HG03439 (cell line): ENCODE measurements at regions not wholly inside any gene's neighbourhood (a gene's known extent, or its start where the extent isn't known, plus 50 kb on each side); places are given as distances from the start of the nearest gene placed in this dataset.

Experiments
- ATAC-seq: cut with Tn5 transposase; IDR thresholded peaks from one replicate; pipeline ENCODE4 v1.9.1; 2021; ENCODE audit warnings: mild to moderate bottlenecking, moderate library complexity; ENCODE audit not compliant: unreplicated experiment

DNA sequence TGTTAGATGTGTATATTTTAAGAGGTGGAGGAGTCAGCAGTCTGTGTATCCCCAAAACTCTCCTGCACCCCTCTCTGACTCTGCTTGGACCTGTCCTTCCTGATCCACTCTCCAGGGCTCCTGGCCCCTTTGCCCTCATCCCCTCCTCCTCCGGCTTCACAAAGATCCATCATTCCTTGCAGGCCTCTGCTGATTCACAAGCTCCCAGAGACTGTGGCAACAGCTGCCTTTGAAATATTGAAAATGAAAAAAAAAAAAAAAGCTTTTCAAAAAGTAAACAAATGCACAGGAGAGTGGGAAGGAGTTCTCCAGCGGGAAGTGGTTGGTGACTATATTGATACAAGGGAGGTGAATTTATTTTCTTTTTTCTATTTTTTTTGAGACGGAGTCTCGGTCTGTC lies 330.2 kb upstream of the SULF2 start:
- no peak for ATAC-seq

DNA sequence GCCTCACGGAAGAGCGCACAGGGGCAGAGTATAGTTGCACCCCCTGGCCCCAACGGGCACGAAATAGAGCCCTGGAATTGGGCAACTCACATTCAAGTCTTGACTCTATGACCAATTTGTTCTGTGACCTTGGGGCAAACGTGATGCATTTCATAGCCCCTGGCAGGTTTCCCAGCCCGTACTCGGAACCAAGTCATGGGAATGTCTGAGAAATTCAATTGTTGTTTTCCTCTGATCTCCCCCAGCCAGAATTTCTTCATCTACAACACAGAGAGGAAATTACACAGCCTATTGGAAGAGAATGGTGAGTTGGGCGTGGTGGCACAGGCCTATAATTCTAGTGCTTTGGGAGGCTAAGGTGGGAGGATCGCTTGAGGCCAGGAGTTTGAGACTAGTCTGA lies 322.3 kb upstream of the SULF2 start:
- ATAC-seq = no peak

DNA sequence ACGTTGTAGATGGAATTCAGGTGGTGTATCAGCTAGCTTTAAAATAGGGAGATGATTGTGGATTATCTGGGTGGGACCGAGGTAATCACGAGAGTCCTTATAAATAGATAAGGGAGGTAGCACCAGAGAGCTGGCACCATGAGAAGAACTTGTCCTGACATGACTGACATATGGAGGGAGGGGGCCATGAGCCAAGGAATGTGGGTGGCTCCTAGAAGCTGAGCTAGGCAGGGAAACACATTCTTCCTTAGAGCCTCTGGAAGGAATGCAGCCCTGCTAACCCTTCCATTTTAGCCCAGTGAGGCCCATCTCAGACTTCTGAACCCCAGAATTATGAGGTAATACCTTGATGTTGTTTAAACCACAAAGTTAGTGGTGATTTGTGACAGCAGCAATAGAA lies 321.1 kb upstream of the SULF2 start:
- ATAC-seq = no peak

DNA sequence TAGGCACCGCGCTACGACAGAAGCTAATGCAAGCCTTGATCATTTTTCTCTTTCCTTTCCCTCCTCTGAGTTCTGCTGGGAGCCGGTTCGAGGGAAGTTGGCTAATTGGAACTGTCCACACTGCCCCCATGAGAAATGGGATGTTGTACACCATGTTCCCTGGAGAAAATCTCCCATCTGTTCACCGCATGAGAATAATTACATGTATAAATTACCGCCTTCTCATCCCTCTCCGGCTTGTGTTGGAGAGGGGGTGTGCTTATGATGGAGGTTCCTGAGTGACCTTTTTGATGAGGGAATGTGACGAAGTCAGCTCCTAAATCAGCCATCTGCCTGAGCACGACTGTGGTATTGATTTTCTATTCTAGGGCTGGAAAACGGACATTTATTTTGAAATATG lies 320.2 kb upstream of the SULF2 start:
- no peak for ATAC-seq

DNA sequence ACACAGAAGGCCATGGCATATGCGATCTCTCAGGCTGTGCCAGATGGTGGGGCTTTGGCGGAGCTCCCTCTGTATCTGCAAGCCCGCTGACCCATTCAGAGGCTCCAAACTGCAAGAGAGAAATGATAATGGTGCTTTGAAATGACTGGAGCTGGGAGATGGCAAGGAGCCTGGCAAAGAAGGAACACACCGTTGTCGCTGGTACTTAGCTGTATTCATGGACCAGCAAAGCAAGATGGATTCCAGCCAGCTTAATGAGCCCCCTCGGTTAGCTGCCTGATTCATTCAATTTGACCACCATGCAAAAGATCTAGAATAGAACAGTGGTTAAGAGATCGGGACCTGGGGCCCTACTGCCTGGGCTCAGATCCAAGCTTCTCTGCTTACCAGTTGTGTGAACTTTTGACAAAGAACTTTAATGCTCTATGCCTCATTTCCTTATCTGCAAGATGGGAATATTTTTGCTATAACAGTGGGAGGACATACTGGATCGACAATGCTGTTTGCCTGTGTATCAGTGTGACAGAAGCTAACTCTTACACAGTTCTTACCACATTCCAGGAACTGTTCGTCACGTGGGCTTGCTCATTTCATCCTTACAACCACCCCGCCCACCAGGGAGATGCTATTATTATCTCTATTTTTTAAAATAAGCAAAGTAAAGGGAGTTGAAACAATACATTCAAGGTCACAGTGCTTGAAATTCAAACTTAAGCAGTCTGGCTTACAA lies 317.8 kb upstream of the SULF2 start:
- ATAC-seq = no peak

DNA sequence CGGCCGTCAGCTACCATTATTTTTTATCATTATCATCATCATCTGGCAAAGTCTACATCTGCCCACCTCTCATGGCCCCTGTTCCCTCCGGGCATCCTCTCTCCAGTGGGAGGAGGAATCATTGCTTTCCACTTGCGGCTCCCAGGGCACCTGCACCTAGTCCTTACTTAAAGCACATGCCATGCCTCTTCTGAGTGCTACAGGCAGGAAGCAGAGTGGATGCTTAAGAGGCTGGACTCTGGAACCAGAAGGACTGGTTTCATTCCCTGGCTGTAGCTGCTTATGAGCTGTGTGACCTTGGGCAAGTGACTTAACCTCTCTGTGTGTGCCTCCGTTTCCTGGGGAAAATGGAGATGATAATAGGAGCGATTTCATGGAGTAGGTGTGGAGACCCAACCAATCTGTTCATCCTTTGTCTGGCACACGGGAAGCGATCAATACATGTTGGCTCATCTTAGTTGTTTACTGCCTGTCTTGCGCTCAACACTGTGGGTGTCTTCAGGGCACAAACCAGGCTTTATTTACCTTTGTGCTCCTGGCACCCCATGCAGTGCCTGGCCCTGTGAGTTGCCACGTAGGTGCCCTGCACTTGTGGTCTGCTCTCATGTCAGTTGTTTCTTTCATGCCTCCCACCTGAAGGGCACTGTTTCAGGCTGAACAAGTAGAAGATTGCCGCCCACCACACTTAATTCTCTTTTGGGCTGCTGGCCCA lies 317.0 kb upstream of the SULF2 start:
- ATAC-seq = no peak

DNA sequence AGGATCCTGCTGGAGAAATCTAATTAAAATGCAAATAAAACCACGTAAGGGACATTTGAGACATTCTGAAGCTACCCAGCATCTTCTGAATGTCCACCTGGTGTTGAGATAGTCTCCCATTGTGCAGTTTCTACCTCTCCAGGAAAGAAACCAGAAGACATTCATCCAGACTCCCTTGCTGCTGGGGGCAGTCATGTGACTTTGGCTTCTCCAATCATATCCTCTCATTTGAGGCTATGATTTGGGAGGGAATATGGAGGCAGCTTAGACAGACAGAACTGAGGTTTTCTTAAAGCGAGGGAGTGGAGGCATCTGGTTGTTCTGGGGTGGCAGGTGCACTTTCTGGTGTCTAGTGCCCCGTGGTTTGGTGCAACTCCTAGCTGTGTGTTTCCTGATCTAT lies 315.2 kb upstream of the SULF2 start:
- no peak for ATAC-seq

DNA sequence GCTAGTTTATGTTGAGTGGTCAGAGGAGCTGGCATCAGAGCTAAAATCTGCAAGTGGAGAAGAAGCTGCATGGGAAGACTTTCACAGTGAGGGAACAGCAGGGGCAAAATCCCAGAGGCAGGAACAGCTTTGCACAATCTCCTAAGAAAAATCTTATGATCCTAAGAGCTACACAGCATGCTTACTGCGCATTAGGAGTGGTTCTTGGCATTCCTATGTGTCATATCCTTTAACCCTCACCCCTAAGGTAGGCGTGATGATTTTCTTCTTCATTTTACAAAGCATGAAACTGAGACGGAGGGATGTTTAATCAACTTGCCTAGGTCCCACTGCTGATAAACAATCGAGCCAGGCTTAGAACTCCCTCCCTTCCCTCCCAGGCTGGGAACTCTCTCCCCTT lies 313.6 kb upstream of the SULF2 start:
- no peak for ATAC-seq

DNA sequence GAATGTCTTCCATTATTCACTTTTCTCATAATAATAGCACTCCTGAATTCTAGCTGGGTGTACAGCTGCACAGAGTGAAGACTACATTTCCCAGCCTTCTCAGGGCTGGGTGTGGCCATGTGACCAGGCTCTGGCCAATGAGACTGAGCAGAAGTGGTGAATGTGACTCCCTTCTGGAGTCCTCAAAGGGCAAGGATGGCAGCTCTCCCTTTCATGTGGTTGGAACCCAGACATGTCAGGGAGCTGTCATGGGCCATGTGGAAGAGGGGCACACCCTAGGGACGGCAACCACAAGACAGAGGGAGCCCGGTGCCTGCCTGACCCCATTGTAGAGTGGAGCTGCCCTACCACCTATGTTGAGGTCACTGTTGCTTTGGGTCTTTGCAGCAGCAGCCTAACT lies 312.8 kb upstream of the SULF2 start:
- no peak for ATAC-seq

DNA sequence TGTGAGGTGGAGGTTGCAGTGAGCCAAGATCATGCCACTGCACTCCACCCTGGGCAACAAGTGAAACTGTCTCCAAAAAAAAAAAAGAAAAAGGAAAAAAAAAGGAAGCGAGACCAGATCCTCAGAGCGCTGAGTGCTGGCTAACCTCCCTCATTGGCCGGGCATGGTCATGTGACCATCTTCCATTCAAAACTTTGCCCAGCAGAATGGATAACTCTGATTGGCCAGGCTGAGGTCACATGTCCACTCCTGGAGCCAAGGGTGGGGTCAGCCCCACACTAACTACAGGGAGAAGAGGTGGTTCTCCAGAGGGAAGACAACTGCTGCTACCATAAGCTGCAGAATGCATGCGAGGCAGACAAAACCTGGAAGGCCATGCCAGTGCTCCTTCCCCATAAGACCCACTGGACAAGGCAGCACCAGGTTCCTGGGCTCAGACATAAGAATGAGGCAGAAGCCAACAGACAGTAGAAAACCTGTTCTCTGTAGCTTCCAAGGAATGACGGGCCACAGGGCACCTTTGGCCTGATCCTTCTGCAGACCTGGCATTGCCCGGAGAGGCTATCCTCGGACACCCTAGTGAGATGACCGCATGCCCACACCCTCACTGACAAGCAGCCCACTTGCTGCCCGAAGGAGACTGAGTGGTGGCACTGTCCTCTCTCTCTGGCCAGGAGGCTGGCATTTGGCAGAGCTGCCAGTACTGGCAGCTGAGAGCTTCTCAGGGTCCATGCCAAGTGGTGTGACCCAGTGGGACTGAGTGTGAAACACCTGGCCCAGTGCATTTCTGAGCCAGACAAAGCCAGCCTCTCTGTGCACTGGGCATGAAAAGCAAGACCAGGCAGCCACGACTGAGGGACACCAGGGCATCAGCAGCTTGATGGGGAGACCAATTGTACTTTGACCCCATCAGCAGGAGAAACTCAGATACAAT lies 311.9 kb upstream of the SULF2 start:
- ATAC-seq = no peak

DNA sequence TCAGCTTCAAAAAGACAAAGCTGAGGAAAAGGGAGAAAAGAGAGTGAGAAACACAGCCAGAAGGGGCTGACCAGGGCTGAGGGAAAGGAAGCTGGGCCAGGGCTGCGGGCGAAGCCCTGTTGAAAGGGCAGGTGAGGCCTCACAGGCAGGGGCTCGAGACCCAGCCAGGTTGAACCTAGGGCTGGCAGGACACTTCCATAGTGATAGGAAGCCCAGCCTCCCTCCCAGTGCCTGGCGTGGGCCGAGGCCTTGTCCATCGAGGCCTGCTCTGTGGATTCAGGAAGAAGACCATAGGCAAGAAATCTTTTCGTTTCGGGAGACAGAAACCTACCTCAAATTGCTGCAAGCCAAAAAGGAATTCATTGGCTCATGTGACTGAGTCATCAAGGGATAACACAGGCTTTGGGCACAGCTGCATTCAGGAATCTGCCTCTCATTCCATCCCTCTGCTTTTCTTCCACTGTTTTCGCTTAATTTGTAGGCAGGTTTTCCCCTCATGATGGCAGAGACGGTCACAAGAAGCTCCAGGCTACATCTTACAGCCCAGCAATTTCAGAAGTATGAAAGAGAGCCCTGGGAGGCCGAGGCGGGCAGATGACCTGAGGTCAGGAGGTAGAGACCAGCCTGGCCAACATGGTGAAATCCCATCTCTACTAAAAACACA lies 311.1 kb upstream of the SULF2 start:
- no peak for ATAC-seq

DNA sequence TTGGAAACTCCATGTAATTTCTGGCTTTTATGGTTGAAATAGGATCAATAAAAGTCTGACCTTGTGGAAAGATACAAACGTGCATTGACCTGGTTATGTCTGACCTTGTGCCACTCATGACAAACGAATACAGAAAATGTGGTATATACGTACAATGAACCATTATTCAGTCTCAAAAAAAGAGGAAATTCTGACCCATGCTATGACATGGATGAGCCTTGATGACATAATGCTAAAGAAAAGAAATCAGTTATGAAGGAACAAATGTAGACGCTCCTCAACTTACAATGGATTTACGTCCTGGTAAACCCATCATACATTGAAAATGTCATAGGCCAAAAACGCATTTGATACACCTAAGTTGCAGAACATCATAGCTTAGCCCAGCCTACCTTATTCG lies 309.7 kb upstream of the SULF2 start:
- ATAC-seq = no peak

DNA sequence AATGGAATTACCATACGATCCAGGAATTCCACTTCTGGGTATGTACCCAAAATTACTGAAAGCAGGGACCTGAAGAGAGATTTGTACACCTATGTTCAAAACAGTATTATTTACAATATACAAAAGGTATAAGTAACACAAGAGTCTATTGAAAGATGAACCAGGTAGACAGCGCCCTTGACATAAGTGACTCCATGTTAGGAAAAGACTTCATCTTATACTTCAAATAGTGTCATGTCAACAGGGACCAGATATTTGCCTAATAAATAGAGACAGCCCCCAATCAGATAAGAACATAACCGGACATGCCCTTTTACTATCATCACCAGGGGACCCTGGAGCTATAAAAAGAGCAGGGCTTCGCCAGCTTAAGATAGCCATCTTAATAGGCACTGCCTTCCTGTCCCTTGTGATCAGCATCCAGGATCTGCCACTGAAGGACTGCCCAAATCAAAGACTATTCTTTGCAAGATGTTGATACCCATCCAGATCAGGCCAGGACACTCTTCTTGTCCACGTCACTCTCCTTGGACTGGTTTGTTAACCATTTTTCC lies 309.0 kb upstream of the SULF2 start:
- ATAC-seq = no peak

DNA sequence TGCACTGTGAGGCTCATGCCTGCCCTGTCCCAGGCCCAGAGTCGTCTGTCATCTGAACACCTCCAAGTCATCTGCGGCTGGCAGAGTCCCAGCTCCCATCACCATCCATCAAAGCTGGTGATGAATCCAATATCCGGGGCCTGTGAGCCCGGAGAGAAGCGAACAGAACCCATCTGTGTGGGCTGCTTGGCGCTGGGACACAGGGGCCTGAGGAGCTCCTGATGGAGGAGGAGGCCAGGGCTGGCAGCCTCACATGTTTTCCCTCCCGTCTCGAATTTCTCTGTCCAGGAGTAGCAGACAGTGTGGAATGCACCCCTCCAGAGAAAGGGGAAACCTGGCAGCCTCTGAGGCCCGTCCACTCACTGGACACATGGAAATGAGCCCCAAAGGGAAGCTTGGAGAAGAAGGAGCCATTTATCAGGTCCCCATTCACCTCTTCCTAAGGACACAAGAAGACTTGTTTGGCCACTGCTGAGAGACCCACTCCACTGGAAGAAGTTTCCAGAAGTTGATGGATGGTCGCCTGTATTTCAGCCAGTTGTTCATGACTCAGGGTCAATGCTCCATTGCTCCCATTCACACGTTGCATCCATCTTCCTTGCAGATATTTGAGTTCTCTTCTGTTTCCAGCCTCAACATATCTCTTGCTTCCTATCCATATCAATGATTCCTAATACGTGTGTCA lies 307.5 kb upstream of the SULF2 start:
- no peak for ATAC-seq

DNA sequence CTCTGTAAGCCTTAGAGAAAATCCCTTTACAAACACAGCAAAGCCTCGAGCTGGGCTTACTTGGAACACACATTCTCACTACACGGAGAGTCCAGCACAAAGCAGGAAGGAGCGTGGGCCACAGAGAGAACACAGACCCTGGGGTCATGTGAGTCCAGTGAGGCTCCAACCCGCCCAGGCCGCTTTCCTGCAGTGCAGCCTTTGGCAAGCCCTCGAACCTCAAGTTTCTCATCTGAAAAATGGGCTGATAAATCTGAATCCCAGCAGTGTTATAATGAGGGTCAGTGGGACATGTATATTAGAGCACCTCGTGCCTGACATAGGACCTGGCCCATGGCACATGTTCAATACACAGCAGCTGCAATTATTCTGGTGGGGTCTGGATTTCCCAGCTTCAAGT lies 305.5 kb upstream of the SULF2 start:
- no peak for ATAC-seq

DNA sequence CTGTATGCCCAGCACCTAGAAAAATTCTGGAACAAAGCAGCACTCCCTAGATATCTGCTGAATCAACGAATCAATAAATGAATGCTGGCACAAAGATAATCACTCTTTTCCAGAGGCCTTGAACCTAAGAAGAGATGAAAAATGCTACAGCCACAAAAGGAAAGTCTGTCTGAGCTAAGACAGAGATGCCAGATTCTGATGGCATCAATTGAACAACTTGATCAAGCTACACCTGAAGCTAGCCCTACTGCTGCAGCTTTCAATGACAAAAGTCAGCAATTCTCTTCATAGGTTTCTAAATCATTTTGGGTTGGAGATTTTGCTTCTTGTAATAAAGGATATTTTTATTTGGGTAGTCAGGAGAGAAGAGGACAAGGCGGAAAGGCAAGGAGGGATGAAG lies 305.0 kb upstream of the SULF2 start:
- no peak for ATAC-seq

DNA sequence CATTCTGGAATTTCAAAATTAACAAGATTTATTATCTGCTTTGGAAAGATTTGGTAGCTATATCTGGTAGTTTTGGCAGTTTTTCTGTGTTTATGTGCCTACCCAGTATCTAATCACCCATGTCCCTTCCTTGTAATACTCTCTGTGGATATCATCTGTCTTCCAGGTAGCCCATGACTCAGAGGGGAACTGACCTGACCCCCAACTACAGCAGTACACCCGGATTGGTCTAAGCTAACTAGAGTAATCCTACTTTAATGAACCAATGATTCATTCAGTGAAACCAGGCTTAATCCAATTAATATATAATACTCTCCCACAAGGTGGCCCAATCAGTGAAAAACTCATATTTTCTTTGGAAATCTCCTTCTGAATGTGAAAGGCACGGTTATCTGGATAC lies 295.3 kb upstream of the SULF2 start:
- ATAC-seq = no peak

DNA sequence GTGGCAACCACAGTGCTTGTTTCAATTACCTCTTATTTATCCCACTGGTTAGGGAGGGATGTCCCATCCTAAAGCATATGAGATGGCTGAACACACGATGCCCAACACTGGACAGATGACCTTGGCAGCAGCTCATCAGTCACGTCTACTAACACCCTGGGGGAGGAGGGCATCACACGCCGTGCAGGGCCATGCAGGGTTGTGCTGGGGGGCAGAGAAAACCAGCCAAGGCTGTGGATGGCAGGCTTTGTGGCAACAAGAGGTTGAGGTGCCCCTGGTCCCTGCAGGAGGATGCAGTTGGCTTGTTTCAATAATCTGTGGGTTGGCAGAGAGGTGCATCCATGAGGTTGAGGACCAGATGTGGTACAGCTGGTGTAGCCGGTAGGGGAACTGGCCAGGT lies 293.7 kb upstream of the SULF2 start:
- ATAC-seq = no peak

DNA sequence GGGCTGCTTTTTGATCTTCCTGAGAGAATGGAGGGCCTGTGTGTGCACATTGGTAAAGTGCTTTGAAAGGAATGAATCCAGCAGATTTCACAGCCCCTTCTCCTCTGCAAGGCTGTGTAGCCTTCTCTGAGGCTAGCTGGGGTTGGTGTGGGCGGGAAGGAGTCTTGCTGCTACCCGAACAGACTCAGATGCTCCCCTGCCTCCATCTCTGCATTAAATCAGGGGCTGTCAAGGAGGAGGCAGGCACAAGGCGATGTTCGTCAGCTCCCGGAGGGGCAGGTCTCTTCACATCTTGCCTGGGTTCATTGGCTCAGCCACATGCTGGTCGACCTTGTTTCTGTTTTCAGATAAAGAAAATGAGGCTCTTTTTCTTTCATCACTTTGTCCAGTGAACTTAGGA lies 291.5 kb upstream of the SULF2 start:
- no peak for ATAC-seq

DNA sequence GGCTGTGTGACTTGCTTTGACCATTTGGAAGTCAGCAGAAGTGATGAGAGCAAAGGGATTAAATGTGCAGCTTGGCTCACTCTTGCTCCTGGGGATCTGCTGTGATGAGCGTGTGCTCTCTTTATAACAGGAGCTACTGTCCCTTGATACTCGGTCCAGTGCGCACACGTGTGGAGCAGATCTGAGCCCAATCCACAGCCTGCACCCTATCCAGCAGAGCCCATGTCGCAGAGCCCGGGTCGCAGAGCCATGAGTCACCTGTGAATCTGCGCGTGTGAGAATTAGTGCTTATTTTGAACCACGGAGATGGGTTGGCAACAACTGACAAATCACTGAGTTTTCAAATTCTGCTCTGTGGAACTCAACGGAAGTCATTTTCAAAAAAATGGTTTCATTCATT lies 291.0 kb upstream of the SULF2 start:
- ATAC-seq = no peak
